COR-L47 (cell line): ENCODE measurements at regions not wholly inside any gene's neighbourhood (a gene's known extent, or its start where the extent isn't known, plus 50 kb on each side); places are given as distances from the start of the nearest gene placed in this dataset.

Experiments
- DNase-seq: peaks from one replicate; lab custom pipeline; 2025; lab: John Stamatoyannopoulos, UW

DNA sequence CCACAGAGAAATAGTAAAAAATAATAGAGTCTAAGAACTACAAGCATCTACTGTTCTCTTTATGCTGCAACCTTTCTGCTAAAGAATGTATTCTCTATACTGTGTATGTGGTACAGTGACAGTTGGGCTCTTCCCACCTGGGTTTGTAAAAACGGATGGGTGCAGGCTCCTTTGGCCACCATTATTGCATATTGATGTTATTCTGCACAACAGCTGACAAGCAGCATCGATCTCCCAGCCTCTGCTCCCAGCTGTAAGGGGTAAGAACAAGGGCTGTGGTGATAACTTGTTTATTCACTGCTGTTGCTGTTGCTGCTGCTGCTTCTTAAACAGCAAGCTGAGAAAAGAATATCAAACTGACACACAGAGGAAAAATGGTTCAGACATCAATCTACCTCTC, 56.1 kb downstream of the KCNRG start:
- no peak for DNase-seq

DNA sequence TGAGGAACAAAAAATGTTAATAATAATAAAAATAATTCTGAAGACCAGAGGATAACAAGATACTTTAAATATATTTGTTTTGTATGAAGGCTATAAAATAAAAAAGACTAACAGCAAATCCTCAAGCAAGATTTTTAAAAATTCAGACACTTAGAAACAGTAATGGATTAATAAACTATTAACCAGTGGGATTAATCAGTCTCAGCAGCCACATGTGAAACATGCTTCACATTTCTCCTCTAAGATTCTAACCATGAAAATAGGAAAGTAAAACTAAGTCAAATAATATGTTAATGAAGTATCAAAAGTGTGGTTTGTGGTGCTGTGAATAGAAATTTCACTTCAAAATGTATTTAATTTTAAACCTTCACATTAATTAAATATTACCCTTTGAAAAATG, 57.4 kb downstream of the KCNRG start:
- DNase-seq = no peak

DNA sequence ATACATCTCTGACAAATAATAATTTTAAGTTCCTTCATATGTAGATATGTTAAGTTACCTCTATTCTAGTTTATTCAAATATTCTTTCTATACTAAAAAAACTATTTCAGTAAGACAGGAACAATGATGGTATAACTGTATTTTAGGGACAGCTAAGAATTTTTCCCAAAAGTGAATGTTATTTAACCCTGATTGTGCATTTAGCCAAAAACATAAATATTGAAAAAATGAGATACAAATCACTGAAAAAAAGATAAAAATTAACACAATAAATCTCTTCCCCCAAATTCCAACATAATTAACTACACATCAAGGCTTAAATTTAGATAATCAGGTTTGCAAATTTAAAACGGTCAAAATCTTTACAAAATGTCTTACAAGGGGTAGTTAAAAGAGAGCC, 58.1 kb downstream of the KCNRG start:
- DNase-seq = no peak

DNA sequence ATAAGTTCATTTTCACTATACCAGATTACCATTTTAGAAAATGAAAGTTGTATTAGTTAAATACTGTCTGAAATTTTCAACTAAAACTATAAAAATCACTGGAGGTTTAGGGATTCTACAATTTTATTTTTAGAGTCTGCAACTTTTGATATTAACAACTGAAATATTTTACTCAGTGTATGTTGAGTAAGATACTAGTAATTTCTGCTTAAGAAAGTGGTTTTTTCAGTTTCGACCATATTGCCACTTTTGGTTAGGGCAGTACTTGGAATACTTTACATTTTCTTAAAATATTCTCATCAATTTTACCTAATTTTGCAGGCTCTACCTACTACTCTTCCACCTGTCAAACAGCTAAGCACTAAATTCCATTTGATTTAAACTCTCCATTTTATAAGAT, 59.6 kb downstream of the KCNRG start:
- DNase-seq = no peak

DNA sequence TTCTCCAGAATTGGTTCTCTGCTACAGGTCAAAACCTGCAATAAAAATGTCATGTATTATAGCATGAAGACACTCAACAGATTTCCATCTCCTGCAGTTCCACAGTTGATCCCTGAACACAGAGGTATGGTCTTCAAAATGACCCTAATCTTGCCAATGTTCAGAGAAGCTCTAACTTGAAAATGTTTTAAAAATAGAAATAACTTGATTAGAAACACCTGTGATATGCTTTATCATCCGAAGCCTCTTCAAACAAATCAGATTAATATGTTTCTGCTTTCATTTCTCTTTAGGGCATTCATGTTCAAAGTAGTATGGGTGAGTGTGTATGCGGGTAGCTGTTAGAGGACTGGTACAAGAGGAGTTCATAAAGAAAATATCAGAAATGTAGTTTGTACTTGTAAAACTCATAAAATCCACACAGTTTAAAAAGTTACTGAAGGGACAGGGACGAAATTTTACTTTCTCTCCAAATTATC, 60.4 kb downstream of the KCNRG start:
- no peak for DNase-seq

DNA sequence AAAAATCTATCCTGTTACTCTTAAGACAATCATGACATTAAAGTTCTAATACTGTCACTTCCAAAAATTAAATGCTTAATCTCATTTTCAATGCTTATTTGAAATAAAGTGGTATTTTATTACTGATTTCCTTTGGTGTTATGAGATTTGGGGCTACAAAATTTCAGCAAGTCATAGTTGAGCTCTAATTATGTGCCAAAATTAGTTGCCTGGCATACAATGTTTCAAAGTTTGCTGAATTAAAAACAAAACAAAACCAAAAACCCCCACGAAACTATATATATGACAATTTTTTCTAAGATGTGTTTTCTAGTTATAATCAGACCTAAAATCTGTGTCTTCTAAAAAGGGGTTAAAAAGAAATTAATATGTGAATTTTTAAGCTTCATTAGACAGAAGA, 62.2 kb downstream of the KCNRG start:
- no peak for DNase-seq

DNA sequence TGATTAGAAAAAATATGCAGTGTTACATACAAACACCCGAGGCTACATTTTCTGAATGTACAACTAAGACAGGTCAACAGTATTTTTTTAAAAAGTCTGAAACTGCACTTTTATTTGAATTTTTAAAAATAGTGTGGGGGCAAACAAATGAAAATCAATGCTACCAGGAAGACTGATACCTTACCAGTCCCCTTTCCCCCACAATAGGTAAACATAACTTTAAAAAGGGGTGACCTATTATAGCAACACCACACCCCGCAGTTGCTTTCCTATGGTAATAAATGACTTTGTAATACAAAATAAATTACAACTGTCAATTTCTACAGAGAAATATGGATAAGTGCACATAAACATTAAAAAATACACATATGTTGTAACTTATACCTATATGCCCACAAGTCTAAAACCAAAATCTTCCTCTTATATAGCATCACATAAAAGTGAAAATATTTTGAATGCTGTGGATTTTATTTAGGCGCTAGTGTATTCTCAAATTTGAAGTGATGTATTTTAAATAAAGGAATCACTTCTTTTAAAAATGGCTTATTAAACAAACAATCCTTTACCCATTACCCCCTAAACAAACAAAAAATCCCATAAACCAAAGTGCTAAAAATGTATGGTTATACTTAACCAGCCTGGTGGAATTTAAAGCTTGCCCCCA, 63.1 kb downstream of the KCNRG start:
- DNase-seq = no peak

DNA sequence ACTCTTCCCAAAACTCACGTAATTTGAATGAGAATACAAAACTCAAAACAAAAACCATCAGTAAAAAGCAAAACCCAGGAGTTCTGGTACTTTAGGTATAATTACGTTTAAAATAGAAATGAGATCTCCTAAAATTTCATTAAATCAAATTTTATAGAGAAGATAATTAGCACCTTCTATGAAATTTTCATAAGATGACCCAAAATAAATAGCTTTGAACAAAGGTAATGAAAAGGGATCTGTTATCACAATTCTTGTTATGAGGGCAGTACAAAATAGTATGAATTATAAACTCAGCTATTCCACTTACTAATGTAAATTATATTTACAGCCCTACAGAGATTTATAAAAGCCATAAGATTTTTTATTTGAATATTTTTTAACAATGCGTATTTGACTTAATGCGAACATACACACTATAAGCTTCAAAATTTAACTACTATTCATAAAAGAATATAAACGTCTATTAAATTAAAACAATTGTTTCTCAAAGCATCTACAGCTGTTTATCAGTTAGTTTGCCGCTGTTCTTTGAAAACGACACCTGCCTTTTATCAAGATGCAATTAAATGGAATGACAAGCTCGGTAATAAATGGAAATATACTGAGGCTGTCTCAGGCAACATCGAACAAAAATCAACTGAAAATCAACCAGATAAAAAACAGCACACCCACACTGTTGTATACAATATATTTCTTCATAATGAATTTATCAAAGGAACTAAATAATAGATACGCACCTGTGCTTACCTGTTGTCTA, 63.8 kb downstream of the KCNRG start:
- DNase-seq = no peak

DNA sequence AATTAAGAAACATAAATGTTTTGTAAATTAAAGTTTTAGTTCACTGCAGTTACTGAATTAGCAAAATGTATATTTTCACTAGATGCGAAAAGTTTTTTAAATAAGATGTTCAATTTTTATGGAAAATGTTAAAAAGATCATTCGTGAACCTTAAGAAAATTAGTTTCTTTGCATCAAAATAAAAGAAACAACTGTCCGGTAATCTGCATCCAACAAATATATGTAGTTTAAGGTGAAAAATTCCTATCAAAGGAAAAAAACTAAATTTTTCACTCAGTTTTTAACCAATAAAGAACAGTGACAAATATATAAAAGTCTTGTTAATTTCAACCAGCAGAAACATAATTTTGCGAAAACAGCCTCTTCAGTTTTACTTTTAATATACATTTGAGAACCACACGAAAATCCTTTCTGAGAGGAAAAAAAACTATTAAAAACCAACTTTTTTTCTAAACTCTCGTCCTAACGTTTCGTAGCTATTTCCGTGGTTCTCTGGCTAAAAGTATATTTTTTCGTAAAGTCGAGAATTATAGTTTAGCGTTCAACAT, 64.5 kb downstream of the KCNRG start:
- DNase-seq = no peak

DNA sequence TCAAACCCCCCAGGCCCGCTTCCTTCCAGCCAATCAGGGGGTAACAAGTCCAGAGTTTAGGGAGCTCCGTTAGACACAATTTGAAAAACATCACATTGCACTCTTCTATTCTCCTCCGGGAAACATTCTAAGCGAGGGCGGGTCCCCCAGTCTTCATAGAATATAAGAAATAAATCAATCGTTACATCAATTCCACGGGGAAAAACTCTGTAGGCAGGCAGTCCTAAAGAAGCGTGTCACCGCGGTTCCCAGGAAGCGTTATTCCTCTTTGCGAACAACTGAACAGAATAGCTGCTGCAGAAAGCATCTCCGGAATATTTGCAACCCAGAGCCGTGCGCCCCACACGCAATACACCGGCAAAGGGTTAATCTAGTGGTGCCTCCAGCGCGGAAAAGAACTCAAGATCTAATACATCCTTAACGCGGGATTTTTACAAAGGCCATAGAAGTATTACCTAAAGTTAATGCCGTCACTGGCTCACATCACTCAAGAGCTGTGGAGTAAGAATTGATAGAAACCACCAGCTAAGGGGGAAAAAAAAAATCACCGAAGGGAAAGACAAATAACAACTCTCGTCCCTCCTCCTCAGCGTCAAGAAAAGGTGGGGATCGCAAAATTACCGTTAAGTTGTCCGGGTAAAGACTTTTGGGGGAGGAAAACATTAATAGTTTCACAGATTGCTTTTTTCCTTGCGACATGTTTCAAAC, 65.1 kb downstream of the KCNRG start:
- peak; percentile 10 for DNase-seq

DNA sequence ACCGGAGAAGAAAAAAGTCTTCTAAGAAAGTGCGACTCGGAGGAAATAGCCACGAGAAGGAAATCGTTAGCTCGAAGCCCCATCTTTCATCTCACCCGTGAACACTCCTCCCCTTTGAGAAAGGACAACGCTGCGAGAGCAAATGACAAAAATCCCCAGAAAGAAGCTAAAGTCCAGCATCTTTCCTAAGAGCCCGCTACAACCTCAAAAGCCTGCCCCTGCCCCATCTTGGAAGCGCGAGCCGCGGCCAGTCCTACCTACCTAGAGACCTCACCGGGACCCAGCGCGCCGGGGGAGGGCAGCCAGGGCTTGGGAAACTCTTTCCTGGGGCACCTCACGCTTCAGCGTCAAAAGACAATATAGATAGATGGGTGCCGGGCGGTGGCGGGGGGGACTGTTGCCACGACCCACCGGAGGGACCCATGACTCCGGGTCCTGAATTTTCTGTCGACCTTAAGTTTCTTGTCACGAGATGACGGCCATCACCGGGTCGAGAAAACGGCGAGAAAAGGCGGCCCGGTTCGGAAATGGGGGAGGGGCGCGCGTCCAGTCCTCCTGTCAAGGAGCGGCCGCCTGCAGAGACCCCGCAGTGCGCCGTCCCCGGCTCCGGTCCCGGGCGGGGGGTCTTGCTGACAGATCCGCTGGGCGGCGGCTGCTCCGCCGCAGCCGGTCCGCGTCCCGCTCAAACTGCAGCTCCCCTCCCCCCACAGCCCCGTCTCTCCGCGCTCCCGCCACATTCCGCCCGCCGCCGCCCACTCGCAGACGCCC, 65.9 kb downstream of the KCNRG start:
- DNase-seq = peak; percentile 74

DNA sequence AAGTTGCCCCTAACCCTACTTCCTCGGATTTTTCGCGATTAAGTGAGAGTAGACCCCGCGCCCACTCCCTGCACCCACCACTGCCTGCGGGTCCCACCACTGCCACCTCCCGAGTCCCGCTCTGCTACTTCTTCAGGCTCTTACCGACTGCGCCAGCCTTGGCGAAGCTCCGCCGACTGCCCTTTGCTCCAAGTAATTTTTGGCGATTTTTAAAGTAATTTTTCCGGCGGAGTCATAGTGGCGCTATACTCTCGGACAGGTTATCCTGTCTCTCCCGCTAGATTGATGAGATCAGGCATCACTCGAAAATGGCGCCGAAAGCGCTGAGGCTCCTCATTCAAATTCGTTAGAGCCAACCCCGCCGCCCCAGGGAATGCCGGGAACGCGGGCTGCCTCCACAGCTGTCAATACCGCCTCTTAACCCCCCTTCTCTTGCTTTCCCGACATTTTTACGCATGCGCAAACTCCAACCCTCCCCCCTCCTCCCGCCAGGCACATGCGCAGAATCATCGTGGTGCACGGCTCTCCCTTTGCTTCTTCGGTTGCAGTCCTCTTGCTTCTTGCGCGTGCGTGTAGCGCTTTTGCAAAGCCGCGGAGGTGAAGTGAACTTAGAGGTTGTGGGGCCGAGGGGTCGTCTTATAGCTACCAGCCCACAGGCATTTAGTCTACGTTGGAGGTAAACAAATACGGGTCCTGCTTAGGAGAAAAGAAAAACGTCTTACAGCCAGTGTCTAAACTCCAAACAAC, 66.6 kb downstream of the KCNRG start:
- DNase-seq = peak; percentile 99

DNA sequence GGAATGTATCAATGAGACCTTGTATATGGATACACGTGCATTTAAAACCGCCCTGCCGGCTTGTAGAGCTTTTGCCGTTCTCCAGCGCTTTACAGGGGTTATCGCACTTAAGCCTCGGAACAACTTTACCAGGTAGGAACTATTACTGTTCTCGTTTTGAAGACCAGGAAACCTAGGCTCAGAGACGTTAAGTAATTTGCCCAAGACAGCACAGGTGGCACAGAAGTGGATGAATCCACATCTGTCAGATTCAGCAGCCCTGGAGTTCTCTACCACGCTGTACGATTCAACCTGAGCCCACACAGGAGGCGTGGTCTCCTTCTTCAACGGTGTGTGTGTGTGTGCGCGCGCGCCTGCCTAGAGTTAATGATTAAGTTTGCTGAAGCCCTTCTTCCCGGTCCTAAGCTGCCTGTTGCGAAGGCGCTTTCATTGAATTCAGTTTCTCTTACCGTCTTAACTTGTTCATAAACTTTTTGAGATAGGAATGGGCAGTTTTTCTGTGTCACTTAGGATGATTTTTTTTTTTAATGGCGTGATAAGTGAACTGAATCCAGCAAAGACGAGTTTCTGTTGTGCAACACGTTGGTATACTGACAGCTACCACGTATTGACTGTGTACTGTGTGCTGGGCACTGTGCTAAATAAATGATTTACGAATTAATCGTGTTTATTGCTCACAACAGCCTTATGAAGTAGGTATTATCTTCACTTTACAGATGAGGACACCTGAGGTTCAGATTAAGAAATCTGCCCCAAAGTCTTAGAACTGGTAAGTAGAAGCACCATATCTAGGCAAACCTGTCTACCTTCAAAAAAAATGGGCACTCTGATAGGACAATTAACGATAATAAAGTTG, 67.4 kb downstream of the KCNRG start:
- DNase-seq = peak; percentile 79

DNA sequence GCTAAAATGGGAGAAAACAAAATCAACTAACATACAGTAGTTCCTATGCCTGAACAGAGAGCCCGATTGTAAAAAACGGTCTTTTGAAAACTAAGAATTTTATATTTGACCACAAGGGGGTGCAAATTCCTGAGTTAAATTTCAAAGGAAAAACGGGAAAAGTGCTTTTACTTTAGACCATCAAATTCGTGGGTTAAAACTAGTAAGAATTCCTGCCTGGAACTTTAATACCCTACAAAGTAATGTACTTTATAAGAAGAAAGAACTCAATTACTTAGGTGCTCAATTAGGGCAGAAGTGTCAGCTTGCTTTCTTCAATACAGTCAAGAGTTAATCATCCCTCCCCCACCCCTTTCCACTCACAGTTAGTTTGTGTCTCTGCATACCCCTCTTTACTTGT, 69.8 kb downstream of the KCNRG start:
- peak; percentile 47 for DNase-seq

DNA sequence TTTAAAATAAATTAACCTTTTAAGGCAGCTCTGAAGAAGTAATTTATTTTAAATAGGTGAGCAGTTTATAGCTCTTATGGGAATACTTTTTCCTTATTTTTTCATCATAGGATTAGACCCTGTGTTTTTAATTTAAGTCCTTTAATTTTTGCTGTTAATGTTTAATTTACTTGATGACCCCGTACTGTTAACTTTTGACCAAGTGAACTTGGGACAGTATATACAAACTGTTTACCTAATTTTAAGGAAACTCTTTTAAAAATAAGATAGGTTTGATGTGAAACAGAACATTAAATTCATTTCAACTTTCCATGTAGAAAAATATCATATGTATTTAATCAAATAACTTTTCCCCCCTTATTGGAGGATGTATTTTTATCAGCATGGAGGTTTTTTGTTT, 74.4 kb downstream of the KCNRG start:
- DNase-seq = no peak

DNA sequence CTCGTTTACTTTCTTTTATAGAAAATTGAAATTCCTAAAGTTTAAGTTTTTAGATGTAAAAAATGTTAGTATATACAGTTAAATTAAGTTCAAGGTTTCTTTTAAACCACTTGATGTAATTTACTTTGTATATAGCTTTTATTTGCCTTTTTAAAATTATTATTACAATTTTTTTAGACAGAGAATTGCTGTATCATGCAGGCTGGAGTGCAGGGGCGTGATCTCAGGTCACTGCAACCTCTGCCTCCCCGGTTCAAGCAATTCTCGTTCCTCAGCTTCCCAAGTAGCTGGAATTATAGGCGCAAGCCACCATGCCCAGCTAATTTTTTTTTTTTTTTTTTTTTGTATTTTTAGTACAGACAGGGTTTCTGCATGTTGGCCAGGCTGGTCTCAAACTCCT, 75.0 kb downstream of the KCNRG start:
- DNase-seq = no peak

DNA sequence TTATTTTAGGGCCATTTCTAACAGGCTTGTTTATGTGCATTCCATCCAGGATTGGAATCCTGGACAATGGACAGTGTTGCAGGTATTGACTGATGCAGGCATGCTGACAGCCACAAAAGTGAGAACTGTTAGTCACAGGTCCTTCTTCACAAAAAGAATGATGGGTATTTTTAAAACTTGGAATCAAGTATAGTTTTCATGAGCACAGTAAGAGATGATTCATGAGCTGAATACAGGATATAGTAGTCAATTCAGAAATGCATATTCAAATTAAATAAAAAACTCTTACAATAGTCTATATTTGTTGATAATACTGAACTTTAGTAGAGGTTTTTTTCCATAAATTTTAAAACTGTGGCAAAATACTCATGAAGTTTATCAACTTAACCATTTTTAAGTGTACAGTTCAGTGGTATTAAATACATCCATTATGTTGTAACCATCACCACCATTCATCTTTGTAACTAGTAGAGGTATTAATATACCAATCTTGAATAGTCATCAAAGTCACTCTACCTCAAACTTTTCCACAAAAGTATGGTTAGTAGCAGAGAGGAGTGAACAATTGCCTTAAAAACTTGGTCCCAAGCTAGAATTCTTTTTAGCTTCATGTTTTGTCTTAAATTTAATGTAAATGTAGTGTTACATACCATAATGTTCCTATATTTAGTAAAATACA, 79.5 kb downstream of the KCNRG start:
- no peak for DNase-seq

DNA sequence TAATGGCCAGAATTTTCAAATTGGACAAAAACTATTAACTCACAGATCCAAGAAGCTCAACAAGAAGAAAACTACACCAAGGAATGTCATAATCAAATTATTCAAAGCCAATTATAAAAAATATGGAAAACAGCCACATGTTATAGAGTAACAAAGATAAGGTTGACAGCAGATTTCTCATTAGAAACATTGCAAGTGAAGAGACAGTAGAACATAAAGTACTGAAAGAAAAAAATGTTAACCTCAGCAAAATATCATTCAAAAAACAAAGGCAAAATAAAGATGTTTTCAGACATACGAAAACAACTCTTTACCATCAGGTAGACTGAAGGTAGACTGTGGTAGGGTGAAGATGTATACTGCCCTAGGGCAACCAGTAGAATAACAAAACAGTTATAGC, 83.4 kb downstream of the KCNRG start:
- no peak for DNase-seq

DNA sequence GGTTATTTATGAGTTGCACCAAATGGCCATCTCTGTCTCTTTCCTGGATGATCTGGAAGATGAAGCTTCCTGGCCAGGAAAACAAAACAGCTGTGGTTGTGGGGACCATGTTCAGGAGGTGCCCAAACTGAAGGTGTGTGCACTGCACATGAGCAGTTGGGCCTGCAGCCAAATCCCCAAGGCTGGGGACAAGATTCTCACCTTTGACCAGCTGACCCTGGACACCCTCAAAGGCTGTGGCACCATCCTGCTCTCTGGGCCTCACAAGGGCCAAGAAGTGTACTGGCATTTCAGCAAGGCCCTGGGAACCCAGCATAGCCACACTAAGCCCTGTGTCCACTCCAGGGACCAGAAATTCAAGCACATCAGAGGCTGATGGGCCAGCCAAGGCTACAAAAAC, 84.2 kb downstream of the KCNRG start:
- DNase-seq = no peak

DNA sequence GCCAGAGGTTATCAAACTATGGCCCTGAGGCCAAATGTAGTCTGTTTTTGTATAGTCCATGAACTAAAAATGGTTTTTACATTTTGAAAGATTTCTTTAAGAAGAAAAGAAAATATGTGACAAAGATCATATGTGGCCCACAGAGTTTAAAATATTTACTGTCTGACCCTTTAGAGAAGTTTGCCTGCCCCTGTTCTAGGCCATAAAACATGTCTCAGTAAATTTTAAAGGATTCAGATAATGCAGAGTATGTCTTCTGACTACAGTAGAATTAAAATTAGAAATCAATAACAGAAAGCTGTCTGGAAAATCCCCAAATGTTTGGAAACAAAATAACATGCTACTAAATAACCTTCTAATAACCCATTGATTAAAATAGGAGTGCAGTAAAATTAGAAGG, 86.3 kb downstream of the KCNRG start:
- no peak for DNase-seq
